ENCODE measurements at regions not wholly inside any gene's neighbourhood (a gene's known extent, or its start where the extent isn't known, plus 50 kb on each side); places are given as distances from the start of the nearest gene placed in this dataset.
A peak's percentile ranks its signal among the peaks of the same experiment; 100 is the strongest.

DNA sequence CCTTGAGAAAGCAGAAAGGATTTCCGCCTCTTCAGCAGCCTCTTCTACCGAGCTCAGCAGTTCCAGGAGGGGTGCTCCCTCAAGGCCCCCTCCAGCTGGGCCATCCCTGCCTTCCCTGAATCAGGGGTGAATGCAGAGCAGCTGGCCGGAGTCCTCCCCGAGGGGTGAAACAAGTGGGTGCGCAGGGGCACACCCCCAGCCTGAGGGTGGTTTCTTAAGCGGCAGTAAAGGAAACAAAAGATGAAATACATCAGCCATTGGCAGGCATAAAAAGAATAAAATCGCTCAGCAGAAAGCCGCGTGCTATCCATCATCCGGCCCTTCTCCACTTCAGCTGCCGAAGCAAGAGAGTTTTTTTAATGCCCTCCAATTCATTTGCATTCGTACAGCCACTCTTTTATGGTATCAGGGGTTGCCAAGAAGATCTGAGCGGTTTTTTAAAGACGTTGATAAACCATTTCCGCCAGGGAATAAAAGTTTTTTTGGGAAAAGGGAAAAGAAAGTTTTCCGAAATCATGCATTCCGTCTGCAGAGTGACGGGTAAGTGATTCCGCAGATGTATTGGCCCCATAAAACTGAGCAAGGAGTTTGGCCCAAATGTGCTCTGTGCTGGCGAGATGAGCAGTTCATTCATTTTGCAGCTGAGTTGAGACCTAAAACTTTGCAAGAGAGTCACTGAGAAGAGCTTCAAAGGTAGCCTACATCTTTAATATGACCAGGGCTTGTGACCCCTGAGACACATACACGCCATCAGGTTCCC, 73.7 kb upstream of the ZC3H12A start (continued):
- TF ChIP-seq ZNF114 (CRISPR knock-in tag; IDR thresholded peaks at IDR 0.05) (no peak), CREB1 (CRISPR knock-in tag; IDR thresholded peaks at IDR 0.05; ENCODE audit: low read depth) (no peak), NANOG (IDR thresholded peaks at IDR 0.05; ENCODE audit: borderline replicate concordance) (no peak)
- TF ChIP-seq, protein P1, sequence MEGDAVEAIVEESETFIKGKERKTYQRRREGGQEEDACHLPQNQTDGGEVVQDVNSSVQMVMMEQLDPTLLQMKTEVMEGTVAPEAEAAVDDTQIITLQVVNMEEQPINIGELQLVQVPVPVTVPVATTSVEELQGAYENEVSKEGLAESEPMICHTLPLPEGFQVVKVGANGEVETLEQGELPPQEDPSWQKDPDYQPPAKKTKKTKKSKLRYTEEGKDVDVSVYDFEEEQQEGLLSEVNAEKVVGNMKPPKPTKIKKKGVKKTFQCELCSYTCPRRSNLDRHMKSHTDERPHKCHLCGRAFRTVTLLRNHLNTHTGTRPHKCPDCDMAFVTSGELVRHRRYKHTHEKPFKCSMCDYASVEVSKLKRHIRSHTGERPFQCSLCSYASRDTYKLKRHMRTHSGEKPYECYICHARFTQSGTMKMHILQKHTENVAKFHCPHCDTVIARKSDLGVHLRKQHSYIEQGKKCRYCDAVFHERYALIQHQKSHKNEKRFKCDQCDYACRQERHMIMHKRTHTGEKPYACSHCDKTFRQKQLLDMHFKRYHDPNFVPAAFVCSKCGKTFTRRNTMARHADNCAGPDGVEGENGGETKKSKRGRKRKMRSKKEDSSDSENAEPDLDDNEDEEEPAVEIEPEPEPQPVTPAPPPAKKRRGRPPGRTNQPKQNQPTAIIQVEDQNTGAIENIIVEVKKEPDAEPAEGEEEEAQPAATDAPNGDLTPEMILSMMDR (conservative IDR thresholded peaks at IDR 0.05; ENCODE audit: low read depth in 2 of 2) = no peak

DNA sequence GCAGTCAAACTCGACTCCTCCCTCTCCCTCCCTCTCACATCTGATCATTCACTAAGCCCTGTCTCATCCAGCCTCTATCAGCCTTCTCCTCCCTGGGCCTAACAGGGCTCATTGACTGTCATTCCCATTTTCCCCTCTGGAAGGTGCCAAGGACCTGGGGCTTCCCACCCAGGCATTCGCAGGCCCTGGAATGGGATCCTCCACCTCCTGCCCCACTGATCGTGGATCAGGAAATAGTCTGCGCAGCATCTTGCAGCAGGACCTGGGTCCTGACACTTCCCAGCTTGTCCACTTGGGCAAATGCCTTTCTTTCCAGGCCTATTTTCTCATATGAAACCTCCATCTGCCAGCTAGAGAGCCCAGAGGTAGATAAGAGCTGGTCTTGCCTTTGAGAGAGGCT, 71.2 kb upstream of the ZC3H12A start:
- Histone ChIP-seq H3F3A (replicated peaks; ENCODE audit: low read depth) (no peaks in the 10 kb centered on the region), H3K36me3 (ENCODE audit: insufficient read depth) (no peaks in the 10 kb centered on the region), H3K79me2 (replicated peaks; ENCODE audit: insufficient read depth) (no peaks in the 10 kb centered on the region), H3K4me2 (no peak overlapping the region), H3K27ac (ENCODE audit: low read depth) (no peak overlapping the region), H4K20me1 (replicated peaks; ENCODE audit: insufficient read depth) (no peaks in the 10 kb centered on the region), H3K9me2 (ENCODE audit: insufficient read depth) (no peaks in the 10 kb centered on the region), H2AFZ (no peak overlapping the region), H3K4me3 (no peak overlapping the region), H3K4me1 (ENCODE audit: insufficient read depth) (no peaks in the 10 kb centered on the region), H3K27me3 (ENCODE audit: insufficient read depth) (no peaks in the 10 kb centered on the region)
- peaks cover 4% of the 10 kb centered on the region for H3K27me3 Mint-ChIP-seq (ENCODE audit: insufficient read depth, low read depth, poor library complexity)
- no peaks in the 10 kb centered on the region; the same call in 2 of the 3 replicates for H3K9me3 Mint-ChIP-seq
- H3K4me1 Mint-ChIP-seq = no peaks in the 10 kb centered on the region
- no peak overlapping the region for H3K27ac Mint-ChIP-seq
- ATAC-seq (peak; percentile 83), DNase-seq (ENCODE audit: low spot score) (peak; percentile 45)
- no peaks in the 10 kb centered on the region for H3K36me3 Mint-ChIP-seq (ENCODE audit: low read depth)
- TF ChIP-seq, protein P1 (conservative IDR thresholded peaks at IDR 0.05; ENCODE audit: low read depth in 2 of 2) = peak; percentile 8 to 23; a peak in 2 of 4 replicates
- TF ChIP-seq POLR2AphosphoS5 (IDR thresholded peaks at IDR 0.05; ENCODE audit: low read depth) = no peak
- H3K4me3 Mint-ChIP-seq = no peak overlapping the region

DNA sequence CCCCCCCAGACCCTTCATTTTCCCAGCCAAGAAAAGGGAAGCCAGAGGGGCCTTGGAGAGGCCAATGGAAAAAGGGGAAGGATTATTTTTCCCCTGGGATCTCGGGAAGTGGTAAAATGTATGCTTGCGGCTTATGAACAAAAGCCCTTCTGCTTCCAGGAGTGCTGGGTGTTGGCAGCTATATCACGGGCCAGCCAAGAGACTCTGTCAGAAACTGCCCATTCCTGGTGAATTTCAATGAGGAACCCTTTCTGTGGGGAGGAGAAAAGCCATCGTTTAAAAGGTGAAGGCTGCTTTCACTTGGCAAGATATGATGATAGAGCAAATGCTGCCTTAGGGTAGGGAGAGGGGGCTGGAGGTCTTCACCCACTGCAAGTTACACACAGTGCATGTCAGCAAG, 69.7 kb upstream of the ZC3H12A start:
- Mint-ChIP-seq H3K27ac (no peak overlapping the region), H3K4me1 (peaks cover 2% of the 10 kb centered on the region; the same call in 2 of the 3 replicates), H3K27me3 (ENCODE audit: insufficient read depth, low read depth, poor library complexity) (no peaks in the 10 kb centered on the region), H3K9me3 (no peaks in the 10 kb centered on the region), H3K36me3 (ENCODE audit: low read depth) (no peaks in the 10 kb centered on the region), H3K4me3 (no peak overlapping the region)
- Histone ChIP-seq H3K27ac (ENCODE audit: low read depth) (no peak overlapping the region), H3K27me3 (ENCODE audit: insufficient read depth) (no peaks in the 10 kb centered on the region), H3K4me2 (no peak overlapping the region), H4K20me1 (replicated peaks; ENCODE audit: insufficient read depth) (no peaks in the 10 kb centered on the region), H3K79me2 (replicated peaks; ENCODE audit: insufficient read depth) (no peaks in the 10 kb centered on the region), H3K36me3 (ENCODE audit: insufficient read depth) (no peaks in the 10 kb centered on the region), H2AFZ (no peak overlapping the region), H3F3A (replicated peaks; ENCODE audit: low read depth) (no peaks in the 10 kb centered on the region), H3K4me1 (ENCODE audit: insufficient read depth) (peaks cover under 1% of the 10 kb centered on the region), H3K4me3 (no peak overlapping the region), H3K9me2 (ENCODE audit: insufficient read depth) (no peaks in the 10 kb centered on the region)
- DNase-seq (ENCODE audit: low spot score) (no peak), ATAC-seq (no peak)
- no peak for TF ChIP-seq ZNF114 (CRISPR knock-in tag; IDR thresholded peaks at IDR 0.05)
- TF ChIP-seq, protein P2, sequence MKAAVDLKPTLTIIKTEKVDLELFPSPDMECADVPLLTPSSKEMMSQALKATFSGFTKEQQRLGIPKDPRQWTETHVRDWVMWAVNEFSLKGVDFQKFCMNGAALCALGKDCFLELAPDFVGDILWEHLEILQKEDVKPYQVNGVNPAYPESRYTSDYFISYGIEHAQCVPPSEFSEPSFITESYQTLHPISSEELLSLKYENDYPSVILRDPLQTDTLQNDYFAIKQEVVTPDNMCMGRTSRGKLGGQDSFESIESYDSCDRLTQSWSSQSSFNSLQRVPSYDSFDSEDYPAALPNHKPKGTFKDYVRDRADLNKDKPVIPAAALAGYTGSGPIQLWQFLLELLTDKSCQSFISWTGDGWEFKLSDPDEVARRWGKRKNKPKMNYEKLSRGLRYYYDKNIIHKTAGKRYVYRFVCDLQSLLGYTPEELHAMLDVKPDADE (IDR thresholded peaks at IDR 0.05) = no peak
- TF ChIP-seq STAT1 (IDR thresholded peaks at IDR 0.05; ENCODE audit: unreplicated experiment) = no peak
- no peak for TF ChIP-seq EZH2 (IDR thresholded peaks at IDR 0.05; ENCODE audit: low read depth, unreplicated experiment)
- TF ChIP-seq ZNF331 (CRISPR knock-in tag; IDR thresholded peaks at IDR 0.05; ENCODE audit: low read depth) = no peak
- TF ChIP-seq JUNB (IDR thresholded peaks at IDR 0.05; ENCODE audit: unreplicated experiment) = no peak
